Esophagus squamous epithelium (tissue), 4 donors: ENCODE measurements at regions not wholly inside any gene's neighbourhood (a gene's known extent, or its start where the extent isn't known, plus 50 kb on each side); places are given as distances from the start of the nearest gene placed in this dataset.

Experiments used
- POLR2A ChIP-seq, 4 donors: fragments of 450-650 bp; IDR thresholded peaks; one replicate each; pipeline ENCODE4 v1.6.1; 2017; ENCODE audit warnings: antibody characterized with exemption in 4 of 4, mild to moderate bottlenecking in 4 of 4, moderate library complexity in 3 of 4
- TF ChIP-seq, protein P1 (sequence below), 6 experiments: fragments of 450-650 bp in 4 of 6; fragments of 200-600 bp in 2 of 6; sonication (generic) in 2 of 6; IDR thresholded peaks; one replicate each; pipeline ENCODE4 v1.5.1; 2016 to 2019; ENCODE audit warnings: antibody characterized with exemption in 6 of 6, mild to moderate bottlenecking in 4 of 6, moderate library complexity in 4 of 6

DNA sequence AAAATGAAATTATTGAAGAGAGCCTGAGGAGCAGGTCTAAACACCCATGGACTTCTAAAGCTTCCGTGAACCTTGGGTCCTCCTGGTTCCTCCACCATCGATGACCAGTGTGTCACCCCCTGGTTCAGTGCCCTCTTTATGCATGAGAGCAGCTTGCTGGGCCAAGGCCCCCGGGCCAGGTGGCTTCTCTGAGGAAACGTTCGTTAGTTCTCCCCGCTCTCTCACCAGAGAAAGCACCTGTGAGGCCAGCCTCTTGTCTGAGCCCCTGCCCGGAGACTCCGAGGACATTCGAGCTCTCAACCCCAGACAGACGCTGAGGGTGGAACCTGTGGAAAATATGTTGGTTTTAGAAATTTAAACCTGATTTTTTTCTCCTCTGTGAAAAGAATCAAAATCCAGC lies 92.4 kb downstream of the GLI2 start:
- TF ChIP-seq, protein P1, sequence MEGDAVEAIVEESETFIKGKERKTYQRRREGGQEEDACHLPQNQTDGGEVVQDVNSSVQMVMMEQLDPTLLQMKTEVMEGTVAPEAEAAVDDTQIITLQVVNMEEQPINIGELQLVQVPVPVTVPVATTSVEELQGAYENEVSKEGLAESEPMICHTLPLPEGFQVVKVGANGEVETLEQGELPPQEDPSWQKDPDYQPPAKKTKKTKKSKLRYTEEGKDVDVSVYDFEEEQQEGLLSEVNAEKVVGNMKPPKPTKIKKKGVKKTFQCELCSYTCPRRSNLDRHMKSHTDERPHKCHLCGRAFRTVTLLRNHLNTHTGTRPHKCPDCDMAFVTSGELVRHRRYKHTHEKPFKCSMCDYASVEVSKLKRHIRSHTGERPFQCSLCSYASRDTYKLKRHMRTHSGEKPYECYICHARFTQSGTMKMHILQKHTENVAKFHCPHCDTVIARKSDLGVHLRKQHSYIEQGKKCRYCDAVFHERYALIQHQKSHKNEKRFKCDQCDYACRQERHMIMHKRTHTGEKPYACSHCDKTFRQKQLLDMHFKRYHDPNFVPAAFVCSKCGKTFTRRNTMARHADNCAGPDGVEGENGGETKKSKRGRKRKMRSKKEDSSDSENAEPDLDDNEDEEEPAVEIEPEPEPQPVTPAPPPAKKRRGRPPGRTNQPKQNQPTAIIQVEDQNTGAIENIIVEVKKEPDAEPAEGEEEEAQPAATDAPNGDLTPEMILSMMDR (IDR thresholded peaks at IDR 0.05), result no peak
- TF ChIP-seq POLR2A (IDR thresholded peaks at IDR 0.05), result no peak
